Panc1 (cell line): ENCODE measurements at regions not wholly inside any gene's neighbourhood (a gene's known extent, or its start where the extent isn't known, plus 50 kb on each side); places are given as distances from the start of the nearest gene placed in this dataset.

Source experiments
- ATAC-seq: fragments of 200-7000 bp; cut with Tn5 transposase; 2 replicates; pipeline ENCODE4 v1.9.1; 2020; ENCODE audit warnings: mild to moderate bottlenecking, moderate library complexity
- BruUV-seq: library from RNA; stranded (reverse); fragments of 400-500 nt; replicated peaks from 2 replicates; lab custom pipeline; 2021; lab: Mats Ljungman, UMichigan
- CTCF ChIA-PET: fragments of 300-600 bp; sonication (Branson Sonifier 250); formaldehyde crosslinking; loops from one replicate; lab custom pipeline; 2022; ENCODE audit warnings: antibody characterized with exemption; lab: Charles Lee
- POLR2A ChIA-PET: fragments of 300-600 bp; sonication (Branson Sonifier 250); formaldehyde crosslinking; loops from one replicate; lab custom pipeline; 2022; ENCODE audit warnings: antibody characterized with exemption; lab: Charles Lee
- DNase-seq: peaks from one replicate; pipeline ENCODE4 v3.0.0-alpha.2; 2010; ENCODE audit warnings: low read depth, low spot score
- H3K27ac ChIP-seq: 2 replicates; pipeline ENCODE4 v1.5.1; 2011; ENCODE audit warnings: mild to moderate bottlenecking, low read length, inconsistent platforms
- H3K27me3 ChIP-seq: fragments of 200-500 bp; sonication (Bioruptor generic); 2 replicates; pipeline ENCODE4 v1.6.0; 2014; ENCODE audit warnings: low read length, inconsistent platforms; ENCODE audit not compliant: control insufficient read depth, insufficient read depth
- H3K36me3 ChIP-seq: fragments of 200-500 bp; sonication (Bioruptor generic); 2 replicates; pipeline ENCODE4 v1.5.1; 2014; ENCODE audit warnings: inconsistent platforms, mild to moderate bottlenecking, low read length, moderate library complexity; ENCODE audit not compliant: control insufficient read depth, insufficient read depth
- H3K4me1 ChIP-seq: 2 replicates; pipeline ENCODE4 v1.5.1; 2011; ENCODE audit warnings: inconsistent platforms, mild to moderate bottlenecking, low read length, moderate library complexity; ENCODE audit not compliant: control insufficient read depth, insufficient read depth
- H3K4me3 ChIP-seq, 2 experiments: 2 replicates each; pipeline ENCODE4 v1.5.1; 2011 to 2012; ENCODE audit warnings: low read depth in 2 of 2, low read length in 2 of 2, mild to moderate bottlenecking in 2 of 2, inconsistent platforms in 1 of 2, moderate library complexity in 1 of 2
- H3K9me3 ChIP-seq: fragments of 200-500 bp; sonication (Bioruptor generic); 2 replicates; pipeline ENCODE4 v1.5.1; 2014; ENCODE audit warnings: low read depth, mild to moderate bottlenecking, inconsistent platforms, low read length, moderate library complexity; ENCODE audit not compliant: control insufficient read depth, insufficient read depth
- POLR2AphosphoS5 ChIP-seq: IDR thresholded peaks from 2 replicates; pipeline ENCODE4 v1.6.1; 2012; ENCODE audit warnings: mild to moderate bottlenecking, low read depth, low read length, moderate library complexity
- REST ChIP-seq, 2 experiments: IDR thresholded peaks; 2 replicates each; pipeline ENCODE4 v1.6.1; 2011 to 2012; ENCODE audit warnings: low read depth in 2 of 2, control low read depth in 1 of 2, low read length in 1 of 2, mild to moderate bottlenecking in 1 of 2, moderate library complexity in 1 of 2; ENCODE audit not compliant: insufficient read depth in 1 of 2
- SIN3A ChIP-seq: IDR thresholded peaks from 2 replicates; pipeline ENCODE4 v1.6.1; 2012; ENCODE audit warnings: low read depth, mild to moderate bottlenecking, low read length, moderate library complexity, borderline replicate concordance; ENCODE audit not compliant: insufficient read depth
- TCF7L2 ChIP-seq: IDR thresholded peaks from 2 replicates; pipeline ENCODE4 v1.6.1; 2011; ENCODE audit warnings: mild to moderate bottlenecking, low read depth, low read length, inconsistent platforms
- in situ Hi-C: cut with HindIII; loops from 2 replicates; pipeline ENCODE4 v1.10.0; 2016; ENCODE audit warnings: low sequenced_read_pairs, low pct_unique_long_range_greater_than_20kb
- intact Hi-C: fragments of 100-400 bp; cut with micrococcal nuclease; formaldehyde crosslinking; loops from one replicate; pipeline ENCODE4 v1.10.0; 2022; ENCODE audit not compliant: unreplicated experiment
- TF ChIP-seq, protein P1 (sequence below): fragments of 450-650 bp; IDR thresholded peaks from 2 replicates; pipeline ENCODE4 v1.5.1; 2017; ENCODE audit warnings: mild to moderate bottlenecking

- Histone ChIP-seq H3K36me3 (no peaks in the 10 kb centered on the region), H3K27ac (no peak overlapping the region), H3K27me3 (no peaks in the 10 kb centered on the region), H3K9me3 (no peaks in the 10 kb centered on the region), H3K4me3 (no peak overlapping the region), H3K4me1 (no peaks in the 10 kb centered on the region)
- ChIA-PET CTCF (no interaction called here), POLR2A (no interaction called here)
- in situ Hi-C loops (no loop called here), intact Hi-C loops (no loop called here)
- ATAC-seq (no peak), DNase-seq (no peak)
- BruUV-seq = no TSS peak
- TF ChIP-seq TCF7L2 (no peak), REST (IDR thresholded peaks at IDR 0.05; ENCODE audit: insufficient read depth in 1 of 2, low read depth in 2 of 2, low read length in 1 of 2) (no peak), SIN3A (no peak), POLR2AphosphoS5 (no peak)
- TF ChIP-seq, protein P1, sequence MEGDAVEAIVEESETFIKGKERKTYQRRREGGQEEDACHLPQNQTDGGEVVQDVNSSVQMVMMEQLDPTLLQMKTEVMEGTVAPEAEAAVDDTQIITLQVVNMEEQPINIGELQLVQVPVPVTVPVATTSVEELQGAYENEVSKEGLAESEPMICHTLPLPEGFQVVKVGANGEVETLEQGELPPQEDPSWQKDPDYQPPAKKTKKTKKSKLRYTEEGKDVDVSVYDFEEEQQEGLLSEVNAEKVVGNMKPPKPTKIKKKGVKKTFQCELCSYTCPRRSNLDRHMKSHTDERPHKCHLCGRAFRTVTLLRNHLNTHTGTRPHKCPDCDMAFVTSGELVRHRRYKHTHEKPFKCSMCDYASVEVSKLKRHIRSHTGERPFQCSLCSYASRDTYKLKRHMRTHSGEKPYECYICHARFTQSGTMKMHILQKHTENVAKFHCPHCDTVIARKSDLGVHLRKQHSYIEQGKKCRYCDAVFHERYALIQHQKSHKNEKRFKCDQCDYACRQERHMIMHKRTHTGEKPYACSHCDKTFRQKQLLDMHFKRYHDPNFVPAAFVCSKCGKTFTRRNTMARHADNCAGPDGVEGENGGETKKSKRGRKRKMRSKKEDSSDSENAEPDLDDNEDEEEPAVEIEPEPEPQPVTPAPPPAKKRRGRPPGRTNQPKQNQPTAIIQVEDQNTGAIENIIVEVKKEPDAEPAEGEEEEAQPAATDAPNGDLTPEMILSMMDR = no peak
These were observed 198.9 kb upstream of the PIK3C3 start for GRCh38 chr18:41756141-41756540.

- intact Hi-C loops (no loop called here), in situ Hi-C loops (no loop called here)
- TF ChIP-seq SIN3A (no peak), TCF7L2 (no peak), REST (IDR thresholded peaks at IDR 0.05; ENCODE audit: insufficient read depth in 1 of 2, low read depth in 2 of 2, low read length in 1 of 2) (no peak), POLR2AphosphoS5 (no peak)
- TF ChIP-seq, protein P1 = no peak
- Histone ChIP-seq H3K9me3 (no peaks in the 10 kb centered on the region), H3K27me3 (no peaks in the 10 kb centered on the region), H3K27ac (no peak overlapping the region), H3K36me3 (no peaks in the 10 kb centered on the region), H3K4me3 (no peak overlapping the region), H3K4me1 (no peaks in the 10 kb centered on the region)
- no peak for DNase-seq
- ATAC-seq = no peak
- ChIA-PET CTCF (no interaction called here), POLR2A (interaction anchor here (0.6 kb wide), 1 partner anchor 48 kb away, joined by 7 read pairs; no protein-coding TSS in a partner anchor)
- BruUV-seq = no TSS peak
These were observed 200.7 kb upstream of the PIK3C3 start for GRCh38 chr18:41754332-41754731.
